DMS53 (cell line): ENCODE measurements at regions not wholly inside any gene's neighbourhood (a gene's known extent, or its start where the extent isn't known, plus 50 kb on each side); places are given as distances from the start of the nearest gene placed in this dataset.

Source experiments
- DNase-seq: peaks from one replicate; lab custom pipeline; 2025; lab: John Stamatoyannopoulos, UW

DNA sequence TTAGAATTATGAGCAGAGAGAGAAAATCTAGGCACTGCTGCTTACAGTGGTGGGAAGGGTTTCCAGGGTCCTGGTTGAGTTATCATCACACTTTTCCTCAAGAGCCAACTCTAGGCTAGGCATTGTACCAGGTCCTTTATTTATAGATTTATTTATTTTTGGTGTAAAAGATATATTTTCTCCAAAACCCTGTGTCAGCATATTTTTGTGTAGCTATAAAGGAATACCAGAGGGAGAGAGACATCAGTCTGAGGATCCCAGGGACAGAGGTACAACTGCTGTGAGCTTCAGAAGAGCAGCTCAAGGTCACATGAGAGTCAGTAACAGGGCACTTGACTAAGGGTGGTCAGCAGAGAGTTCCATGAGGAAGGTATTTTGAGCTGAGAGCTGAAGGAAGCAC lies 159.7 kb downstream of the SLC35B3 start:
- no peak for DNase-seq

DNA sequence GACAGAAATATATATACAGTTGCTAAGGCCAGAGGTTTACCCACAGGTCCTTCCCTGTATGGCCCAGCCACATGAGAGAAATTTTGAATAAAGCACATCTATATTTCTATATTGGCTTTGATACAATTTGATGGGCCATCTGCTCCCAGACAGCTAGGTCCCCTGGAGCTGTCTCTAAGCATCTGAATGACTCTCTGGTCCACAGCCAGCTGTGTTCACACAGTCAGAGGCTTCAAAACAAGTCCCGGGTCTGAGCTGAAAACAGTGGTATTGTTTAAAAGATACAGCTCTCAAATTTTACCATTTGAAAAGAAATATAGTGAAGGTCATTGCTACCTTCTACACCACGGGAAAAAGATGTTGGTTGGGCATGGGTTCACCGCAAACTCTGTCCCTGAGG lies 161.1 kb downstream of the SLC35B3 start:
- DNase-seq = no peak

DNA sequence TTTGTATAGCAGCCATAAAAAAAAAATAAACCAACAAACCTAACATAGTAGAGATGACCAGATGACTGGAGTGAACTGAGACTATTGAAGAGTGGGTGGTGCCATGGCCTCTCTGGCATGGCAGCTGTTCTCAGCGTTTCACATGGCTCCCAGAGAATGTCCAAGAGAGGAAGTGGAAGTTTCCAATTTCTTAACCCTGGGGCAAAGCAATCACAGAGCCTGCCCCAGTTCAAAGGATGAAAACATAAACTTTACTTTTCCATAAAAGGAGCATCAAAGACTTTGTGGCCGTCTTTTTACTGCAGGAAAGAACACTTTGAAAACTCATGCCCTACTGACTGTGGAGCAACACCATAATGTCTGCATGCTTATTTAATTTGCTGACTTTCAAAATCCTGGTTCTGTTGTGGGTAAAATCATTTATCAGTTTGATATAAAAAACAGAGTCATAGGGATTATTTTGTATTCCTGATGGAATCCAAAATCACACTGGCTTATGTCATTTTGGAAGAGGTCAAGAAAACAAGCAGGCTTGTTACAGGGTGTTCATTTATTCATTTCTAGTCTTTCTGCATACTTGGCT lies 165.4 kb downstream of the SLC35B3 start:
- no peak for DNase-seq

DNA sequence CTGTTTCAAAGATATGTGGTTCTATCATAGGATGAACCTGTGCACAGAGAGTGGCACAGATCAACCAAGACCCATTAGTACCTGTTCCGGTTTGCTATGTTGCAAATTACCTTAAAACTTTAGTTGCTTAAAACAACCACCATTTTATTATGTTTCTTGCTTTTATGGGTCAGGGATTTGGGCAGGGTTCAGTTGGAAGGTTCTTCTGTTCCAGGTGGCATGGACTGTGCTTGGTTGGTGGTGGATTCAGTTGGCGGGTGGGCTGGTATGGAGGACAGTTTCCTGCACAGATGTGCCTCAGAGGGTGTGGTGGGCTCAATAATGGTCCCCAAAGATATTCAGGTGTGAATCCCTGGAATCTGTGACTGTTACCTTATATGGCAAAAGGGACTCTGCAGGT lies 166.3 kb downstream of the SLC35B3 start:
- no peak for DNase-seq

DNA sequence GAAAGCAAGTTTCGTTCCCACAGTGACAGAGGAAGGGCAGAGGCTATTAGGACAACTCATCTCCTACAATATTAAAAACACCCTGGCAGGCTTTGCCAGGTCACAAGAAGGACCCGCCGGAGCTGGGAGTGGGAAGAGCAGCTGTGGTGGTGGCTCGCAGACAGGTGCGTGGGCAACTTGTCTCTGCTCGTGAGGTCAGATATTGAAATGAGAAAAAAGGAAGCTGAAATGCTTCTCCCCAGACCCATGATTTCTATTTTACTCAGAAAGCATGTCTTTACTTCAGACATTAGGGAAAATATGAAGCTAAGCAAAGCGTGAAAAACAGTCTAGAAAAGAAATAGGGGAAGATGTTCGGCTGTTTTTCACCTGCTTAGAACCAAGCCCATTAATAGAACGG lies 166.3 kb upstream of the EEF1E1 start:
- DNase-seq = no peak

DNA sequence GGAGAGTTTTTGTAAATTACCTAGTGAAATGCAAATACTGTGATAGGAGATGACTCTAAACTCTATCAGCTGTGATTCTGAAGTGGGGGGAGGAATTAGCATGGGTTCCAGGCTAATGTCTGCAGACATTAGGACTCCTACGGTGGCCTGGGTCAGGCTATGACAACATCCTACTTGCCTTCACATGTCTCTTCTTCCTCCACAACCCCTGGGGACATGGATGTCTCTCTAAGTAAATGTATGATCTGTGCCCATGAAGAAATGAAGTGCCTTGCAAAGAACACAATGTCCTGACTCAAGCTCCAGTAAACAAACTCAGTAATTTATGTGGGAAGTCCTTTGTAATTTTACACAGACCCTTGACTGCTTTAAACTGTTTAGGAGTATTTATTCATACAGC lies 165.8 kb upstream of the EEF1E1 start:
- no peak for DNase-seq

DNA sequence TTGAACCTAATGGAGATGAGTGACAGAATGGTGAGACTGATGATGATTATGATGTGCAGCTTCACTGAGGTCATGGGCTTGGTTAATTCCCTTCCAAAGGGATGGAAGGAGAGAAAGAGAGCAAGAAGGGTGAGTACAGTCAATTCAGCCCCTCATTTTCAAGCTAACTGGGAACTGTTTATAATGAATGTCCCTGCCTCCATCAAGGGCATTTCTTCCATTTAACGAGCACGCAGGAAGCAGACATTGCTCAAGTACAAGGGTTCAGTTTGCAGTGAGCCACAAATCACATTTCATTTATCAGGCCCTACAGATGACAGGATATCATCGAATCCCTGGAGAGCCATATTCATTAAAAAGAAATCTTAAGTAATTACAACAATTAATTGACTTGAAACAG lies 158.3 kb upstream of the EEF1E1 start:
- no peak for DNase-seq

DNA sequence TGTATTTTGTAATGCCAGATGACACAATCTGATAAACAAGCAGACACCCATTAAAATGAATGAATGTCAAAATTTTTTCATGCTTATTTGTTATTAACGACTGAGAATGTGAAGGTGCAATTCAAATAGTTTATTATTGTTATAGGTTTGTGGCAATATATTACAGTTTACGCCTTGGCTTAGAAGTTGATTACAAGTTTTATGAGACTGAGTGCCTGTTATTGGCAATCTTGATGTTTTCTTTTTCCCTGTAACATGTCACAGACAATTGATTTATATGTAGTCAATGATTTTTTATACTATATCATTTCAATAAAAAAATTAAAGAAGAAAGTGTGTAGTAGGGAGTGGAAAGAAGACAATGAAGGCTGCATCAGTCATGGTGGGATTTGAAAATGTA lies 144.1 kb upstream of the EEF1E1 start:
- DNase-seq = no peak

DNA sequence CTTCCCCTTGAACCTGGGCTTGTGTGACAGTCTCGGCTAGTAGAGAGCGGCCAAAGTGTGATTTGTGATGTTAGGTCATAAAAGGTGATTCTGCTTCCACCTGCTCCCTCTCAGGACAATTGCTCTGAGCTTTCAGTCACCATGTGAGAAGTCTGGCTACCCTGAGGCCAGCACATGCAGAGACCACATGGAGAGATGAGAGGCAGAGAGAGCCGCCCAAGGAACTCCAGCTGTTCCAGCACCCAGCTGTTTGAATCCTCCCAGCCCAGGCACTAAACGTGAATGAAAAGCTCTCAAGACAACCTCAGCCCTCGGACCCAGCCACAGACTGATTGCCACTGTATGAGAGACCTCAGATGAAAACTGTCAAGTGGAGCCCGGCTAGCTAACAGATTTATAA lies 143.4 kb upstream of the EEF1E1 start:
- no peak for DNase-seq

DNA sequence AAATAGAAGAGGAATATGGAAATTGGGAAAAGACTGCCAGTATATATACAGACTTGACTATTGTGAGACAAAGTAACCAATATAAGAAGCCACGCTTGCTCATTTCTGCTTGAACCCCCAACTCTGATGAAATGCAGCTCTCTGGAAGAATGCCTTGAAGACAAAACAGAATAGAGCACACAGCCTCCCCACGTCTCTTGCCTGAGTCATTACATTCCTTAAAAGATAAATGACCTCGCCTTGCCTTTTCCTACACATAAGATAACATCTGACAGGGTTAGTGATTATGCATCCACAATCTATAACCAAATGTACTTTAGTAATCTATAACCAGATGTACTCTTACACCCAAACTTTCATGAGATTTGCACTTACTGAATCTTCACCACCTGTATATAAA lies 141.1 kb upstream of the EEF1E1 start:
- DNase-seq = no peak

DNA sequence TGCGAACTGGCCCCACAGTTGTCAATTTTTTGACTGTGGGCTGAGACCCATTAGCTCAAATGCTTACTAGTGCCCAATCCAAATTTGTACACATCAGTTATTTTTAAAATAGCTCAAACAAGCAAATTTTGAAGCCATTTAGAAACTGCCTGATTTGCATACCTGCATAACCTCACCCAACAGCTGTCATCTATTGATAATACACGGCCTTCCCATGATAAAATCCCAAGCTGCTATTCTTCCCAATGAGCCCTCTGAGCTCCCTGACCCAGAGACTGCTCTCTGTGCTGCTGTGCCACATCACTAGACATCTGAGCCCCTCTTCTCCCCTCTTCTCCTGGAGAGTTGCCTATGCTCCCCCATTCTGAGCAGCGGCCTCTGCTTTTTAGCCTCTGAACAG lies 140.5 kb upstream of the EEF1E1 start:
- no peak for DNase-seq

DNA sequence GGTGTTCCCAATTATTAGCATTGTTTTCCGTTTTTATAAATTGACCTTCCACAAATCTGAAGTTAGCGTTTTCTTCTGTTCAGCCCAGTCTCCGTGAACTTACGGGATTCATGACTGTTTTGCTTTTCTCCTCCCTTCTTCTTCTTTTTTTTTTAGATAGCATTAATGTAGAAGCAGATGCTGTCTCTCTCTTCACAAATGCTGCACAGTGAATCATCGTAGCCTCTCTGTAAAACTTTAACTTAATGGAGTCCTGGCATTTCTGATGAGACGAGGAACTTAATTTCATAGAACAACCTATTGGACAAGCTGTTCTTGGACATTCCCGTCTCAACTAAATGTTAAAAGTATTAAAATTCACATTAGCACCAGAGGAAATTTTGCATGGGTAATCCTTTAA lies 138.0 kb upstream of the EEF1E1 start:
- no peak for DNase-seq

DNA sequence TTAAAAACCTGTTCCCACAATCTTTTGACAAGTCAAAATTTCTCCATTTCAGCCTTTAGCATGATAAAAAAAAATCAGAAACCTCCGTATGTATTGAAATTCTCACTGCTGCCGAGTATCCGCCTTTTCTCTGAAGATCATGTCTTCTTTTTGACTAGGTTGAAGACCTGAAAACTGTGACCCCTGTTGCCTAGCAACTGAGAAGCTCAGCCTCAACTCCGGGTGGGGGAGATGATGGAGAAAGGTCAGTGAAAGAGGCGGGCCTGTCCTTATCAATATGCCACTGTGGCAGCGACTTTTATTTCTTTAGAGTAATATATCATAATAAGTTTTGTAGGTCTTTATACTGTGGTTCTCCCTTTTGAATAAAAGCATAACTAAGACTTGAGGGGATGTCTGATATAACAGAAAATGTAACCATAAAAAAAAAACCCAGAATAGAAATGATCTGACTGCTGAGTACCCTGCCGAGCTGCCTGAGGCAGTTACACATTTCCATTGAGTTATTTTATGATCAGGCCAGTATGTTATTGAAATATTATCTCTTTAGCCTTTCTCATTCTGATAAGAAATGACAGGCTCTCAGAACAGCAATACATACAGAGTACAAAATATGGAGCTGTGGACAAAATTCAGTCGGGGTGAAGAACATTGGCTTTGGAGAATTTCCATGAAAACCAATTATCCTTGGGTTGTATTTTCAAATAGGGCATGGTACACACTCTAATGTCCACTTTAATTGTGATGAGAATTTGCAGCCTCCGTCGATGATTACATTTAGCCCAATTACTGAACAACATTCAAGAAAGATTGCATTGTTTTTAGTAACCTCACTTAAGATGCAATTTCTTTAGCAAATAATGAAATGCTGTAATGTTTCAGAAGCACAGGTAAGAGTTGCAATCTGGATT lies 136.7 kb upstream of the EEF1E1 start:
- no peak for DNase-seq

DNA sequence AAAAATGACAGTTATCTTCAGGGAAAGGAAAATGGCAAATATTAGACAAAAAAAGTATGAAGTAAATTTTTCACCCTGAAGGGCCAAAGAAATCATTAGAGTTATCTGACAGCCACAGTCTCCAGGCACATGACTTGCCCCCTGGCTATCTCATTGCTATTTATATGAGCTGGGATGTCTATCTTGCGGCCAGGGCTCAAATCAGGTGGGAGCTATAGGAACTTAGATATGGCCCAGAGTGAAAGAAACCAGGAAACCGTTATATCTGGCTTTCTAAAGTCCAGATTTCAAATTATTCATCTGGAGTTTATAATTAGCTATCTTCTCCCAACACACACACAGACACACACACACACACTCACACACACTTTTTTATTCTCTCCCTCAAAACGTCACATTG lies 135.3 kb upstream of the EEF1E1 start:
- no peak for DNase-seq

DNA sequence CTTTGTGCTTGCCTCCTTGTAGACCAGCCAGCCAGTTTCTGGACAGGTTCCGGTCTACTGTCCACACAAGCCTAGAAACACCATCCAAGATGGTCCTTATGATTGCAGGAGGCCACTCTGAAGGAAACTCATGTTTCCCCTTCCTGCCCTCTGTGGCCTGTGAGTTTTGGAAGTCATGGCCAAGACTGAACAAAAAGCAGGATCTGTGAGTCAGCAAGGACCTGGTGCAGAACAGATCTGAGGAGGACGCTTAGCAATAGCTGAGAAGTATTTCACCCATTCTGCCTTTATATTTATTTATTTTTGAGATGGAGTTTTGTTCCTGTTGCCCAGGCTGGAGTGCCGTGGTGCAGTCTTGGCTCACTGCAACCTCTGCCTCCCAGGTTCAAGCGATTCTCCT lies 134.6 kb upstream of the EEF1E1 start:
- DNase-seq = no peak

DNA sequence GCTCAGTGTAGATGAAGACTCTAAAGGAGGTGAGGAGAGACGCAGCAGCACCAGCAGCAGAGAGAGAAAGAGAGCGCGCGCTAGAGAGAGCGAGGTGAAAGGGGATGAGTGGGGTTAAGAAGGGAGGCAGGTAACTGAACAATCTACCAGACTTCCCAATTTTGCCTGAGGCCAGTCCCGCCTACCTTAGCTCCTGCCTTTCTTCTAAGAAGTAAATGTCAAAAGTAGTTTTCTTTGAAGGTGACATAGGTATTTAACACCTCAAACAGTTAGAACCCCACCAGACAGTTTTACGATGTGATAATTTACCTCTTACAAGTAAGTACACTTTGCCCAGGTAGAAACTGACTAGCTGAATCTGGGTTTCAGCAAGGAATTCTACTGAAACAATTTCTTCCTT lies 132.0 kb upstream of the EEF1E1 start:
- DNase-seq = no peak

DNA sequence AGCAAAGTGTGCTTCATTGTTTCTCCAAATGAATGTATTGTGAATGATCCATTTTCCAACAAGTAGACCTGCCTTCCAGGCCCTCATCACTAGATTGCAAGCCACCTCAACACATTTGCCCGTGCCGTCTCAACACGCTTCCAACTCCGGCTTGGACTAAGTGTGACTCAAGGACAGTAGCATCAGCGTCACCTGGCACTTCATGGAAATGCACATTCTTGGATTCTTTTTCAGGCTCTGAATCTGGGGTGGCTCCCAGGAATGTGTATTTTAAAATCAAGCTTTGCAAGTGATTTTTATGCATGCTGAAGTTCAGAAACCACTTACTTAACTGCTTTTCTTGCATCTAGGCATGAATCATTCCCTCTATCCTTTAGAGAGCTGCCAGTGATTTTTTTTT lies 129.6 kb upstream of the EEF1E1 start:
- no peak for DNase-seq

DNA sequence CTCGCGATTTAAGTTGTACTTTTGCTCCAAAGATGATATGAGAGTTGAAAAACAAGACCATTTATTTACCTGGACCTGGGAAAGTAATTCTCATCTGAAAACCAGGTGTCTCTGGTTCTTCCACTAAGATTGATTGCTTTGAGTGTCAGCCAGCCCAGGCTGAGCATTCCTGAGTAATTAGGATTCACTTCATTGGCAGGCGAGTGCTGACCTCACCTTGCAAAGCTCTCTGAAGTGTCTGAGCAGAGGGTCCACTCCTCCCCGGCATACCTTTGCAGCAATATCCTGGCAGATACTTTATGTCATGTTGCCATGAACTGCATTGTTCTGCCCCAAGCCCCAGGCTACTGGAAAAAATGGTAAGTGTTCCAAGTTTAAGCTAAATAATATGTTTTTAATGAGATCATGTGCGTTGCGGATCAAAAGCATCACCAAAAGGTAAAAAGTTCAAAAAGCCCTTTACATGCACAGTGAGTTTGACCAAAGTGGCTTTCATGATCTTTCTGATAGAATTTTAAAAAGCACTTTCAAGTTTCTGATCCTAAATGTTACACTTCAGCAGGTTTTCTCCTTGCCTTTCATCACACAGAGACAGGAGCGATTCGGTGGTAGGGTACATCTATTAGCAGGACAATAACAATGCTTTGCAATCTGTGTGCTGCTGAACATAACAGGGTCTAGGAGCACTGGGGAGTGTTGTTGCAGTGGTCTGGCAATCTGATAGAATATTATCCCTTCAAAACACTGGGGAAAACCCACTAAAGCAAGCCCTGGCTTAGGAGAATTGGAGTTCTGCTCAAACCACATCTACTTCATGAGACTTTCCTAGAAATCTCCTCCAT lies 127.8 kb upstream of the EEF1E1 start:
- DNase-seq = no peak

DNA sequence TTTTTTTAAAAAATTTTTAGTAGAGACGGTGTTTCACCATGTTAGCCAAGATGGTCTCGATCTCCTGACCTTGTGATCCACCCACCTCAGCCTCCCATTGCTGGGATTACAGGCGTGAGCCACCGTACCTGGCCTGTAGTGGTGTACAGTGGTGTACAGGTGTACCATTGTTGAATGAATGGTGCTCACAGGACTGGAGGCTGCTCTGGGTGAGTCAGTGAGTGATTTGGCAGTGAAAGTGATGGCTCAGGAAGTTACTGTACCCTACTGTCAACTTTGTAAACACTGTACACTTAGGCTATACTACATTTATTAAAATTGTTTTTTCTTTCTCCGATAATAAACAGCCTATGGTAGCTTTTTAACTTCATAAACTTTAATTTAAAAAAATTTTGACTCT lies 122.8 kb upstream of the EEF1E1 start:
- DNase-seq = no peak

DNA sequence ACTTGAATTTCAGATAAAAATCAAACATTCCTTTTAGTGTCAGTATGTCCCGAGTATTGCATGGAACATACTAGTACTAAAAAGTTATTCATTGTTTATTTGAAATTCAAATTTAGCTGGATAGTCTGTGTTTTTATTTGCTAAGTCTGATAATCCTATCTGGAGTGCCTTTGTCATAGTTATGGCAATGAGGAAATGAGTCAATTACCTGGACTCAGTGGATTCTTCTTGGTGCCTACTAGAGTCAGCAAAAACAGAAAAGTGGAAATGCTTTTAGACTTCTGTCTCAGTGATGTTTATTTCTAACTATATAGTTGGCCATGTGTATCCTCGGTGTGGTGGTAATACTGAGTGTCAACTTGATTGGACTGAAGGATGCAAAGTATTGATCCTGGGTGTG lies 121.3 kb upstream of the EEF1E1 start:
- no peak for DNase-seq

DNA sequence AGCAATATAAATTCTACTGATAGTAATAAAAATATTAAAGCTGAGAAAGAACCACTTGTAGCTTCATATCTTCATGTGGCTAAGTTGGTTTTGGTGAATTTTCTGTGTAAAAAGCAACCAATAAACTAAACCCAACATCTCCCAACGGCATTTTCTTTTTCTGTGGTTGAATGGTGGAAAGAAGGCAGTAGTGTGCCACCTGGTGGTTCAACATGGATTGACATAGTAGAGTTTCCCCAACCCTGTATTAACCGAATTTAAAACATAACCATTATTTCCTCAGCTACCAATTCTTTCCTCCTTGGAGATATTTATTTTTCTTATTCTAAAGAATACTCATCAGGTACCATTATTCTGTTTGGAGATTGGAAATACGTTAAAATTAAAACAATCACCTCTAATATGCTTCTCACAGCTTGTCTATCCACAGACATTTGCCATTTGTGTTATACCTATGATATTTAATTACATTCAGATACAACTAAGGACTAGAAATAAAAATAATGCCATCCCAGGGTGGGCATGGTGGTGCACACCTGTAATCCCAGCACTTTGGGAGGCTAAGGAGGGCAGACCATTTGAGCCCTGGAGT lies 117.1 kb upstream of the EEF1E1 start:
- DNase-seq = peak; percentile 67

DNA sequence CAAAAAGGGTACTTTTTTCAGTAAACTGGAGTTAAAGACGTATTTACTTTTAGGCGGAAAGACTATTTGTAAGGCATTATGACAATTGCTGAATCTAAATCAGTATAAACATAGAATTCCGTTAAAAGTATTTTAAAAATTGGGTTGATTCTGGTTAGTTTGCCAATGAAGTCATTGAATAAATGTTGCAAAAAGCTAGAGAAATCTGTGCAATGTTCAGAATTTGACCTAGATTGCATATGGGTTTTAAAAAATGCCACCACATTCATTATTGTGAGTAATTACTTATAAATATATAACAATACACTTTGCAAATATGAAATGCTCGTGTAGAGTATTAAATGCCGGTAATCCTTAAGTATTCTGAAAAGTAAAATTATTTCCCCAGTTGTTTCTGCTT lies 116.5 kb upstream of the EEF1E1 start:
- DNase-seq = no peak

DNA sequence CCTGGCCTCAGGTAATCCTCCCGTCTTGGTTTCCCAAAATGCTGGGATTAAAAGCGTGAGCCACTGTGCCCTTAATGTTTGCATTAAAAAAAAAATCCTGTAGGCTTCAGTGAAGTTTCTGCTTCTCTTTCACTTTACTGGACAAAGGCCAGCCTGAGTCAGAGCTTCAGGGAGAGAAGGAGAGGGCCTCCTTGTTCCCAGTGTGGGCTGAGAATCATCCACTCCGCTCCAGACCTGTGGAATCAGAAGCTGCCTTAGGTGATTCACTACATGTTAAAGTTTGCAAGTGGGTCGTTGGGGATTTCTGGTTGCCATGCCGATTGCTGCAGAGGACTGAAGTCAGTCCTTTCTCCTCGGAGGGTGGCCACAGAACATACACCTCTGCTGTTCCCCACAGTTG lies 113.3 kb upstream of the EEF1E1 start:
- DNase-seq = no peak
